Right lobe of liver (tissue), 4 donors: ENCODE measurements at regions not wholly inside any gene's neighbourhood (a gene's known extent, or its start where the extent isn't known, plus 50 kb on each side); places are given as distances from the start of the nearest gene placed in this dataset.

Experiments
- CTCF ChIP-seq, 4 donors: fragments of 200-600 bp in 3 of 4; fragments of 450-650 bp in 1 of 4; IDR thresholded peaks; one replicate each; pipeline versions ENCODE4 v1.5.1 to v1.8.0; 2016 to 2022; ENCODE audit warnings: antibody characterized with exemption in 4 of 4, mild to moderate bottlenecking in 2 of 4
- POLR2A ChIP-seq: fragments of 450-650 bp; IDR thresholded peaks from one replicate; pipeline ENCODE4 v1.6.1; 2017; ENCODE audit warnings: antibody characterized with exemption, mild to moderate bottlenecking
- donor health status: DM: no; HTN: no; CAD: no.
- donor health status: DM: no; HTN: no; CAD: no.
- donor health status: DM: no; HTN: yes; CAD: no.

DNA sequence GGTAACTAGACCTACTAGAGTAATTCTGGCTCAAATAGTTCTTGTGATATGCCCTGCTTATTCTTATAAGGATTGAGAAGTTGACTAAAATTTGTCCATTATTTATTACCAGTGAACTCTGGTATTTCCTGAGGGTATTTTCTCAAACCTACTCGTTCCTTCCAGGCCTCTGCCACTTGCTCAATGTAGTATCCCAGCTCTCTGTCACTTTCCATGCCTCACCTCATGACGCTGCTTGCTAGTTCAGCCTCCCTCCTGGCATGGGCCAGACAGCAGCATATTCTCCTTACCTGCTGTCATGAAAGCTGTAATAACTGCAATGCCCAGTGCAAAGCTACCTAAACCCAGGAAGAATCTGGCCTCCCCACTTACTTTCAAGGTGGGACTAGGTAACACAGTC lies 602.9 kb upstream of the ADAMTS5 start:
- TF ChIP-seq CTCF (IDR thresholded peaks at IDR 0.05) (no peak), POLR2A (no peak)
